Neural crest cell (in vitro differentiated cells): ENCODE measurements at regions not wholly inside any gene's neighbourhood (a gene's known extent, or its start where the extent isn't known, plus 50 kb on each side); places are given as distances from the start of the nearest gene placed in this dataset.
"Not testable (repeated sequence)": the region's sequence is repeated elsewhere in the genome, so short reads cannot be mapped to it uniquely, and the experiment has no call there.

Experiments
- DNase-seq: peaks from one replicate; pipeline ENCODE4 v3.0.0; 2021; ENCODE audit warnings: low read depth, mixed read lengths, low spot score
- H3K27ac Mint-ChIP-seq: one replicate; pipeline ENCODE4 v1.8.0; 2021; ENCODE audit warnings: mild to moderate bottlenecking, mixed read lengths; ENCODE audit not compliant: unreplicated experiment
- H3K27me3 Mint-ChIP-seq: 2 replicates; pipeline ENCODE4 v1.8.0; 2021; ENCODE audit warnings: low read depth, mild to moderate bottlenecking, mixed read lengths
- H3K36me3 Mint-ChIP-seq: 2 replicates; pipeline ENCODE4 v1.8.0; 2021; ENCODE audit warnings: low read depth, mild to moderate bottlenecking, mixed read lengths
- H3K4me1 Mint-ChIP-seq: 2 replicates; pipeline ENCODE4 v1.8.0; 2021; ENCODE audit warnings: mixed read lengths
- H3K4me3 Mint-ChIP-seq: one replicate; pipeline ENCODE4 v1.8.0; 2021; ENCODE audit warnings: mild to moderate bottlenecking, mixed read lengths
- H3K9me3 Mint-ChIP-seq: 2 replicates; pipeline ENCODE4 v1.8.0; 2021; ENCODE audit warnings: mixed read lengths
- TF ChIP-seq, protein P1 (sequence below): fragments of 200-600 bp; sonication (generic); conservative IDR thresholded peaks from 2 replicates; pipeline ENCODE4 v1.5.0; 2021; ENCODE audit warnings: antibody characterized with exemption, mild to moderate bottlenecking

DNA sequence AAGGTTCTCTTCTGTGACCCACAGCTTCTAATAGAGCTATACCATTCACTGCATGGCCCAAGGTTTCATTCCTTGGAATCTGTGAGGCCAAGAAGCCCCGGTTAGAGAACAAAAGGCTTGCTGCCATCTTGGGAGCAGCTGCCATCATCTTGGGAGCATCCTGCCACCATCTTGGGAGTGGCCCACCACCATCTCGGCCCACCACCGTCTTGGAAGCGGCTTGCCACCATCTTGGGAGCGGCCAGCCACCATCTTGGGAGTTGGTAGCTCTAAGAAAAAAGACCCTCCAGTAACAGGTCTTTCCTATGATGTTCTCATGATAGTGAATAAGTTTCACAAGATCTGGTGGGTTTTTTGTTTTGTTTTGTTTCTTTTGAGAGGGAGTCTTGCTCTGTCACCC lies 703.9 kb upstream of the ANO3 start:
- TF ChIP-seq, protein P1, sequence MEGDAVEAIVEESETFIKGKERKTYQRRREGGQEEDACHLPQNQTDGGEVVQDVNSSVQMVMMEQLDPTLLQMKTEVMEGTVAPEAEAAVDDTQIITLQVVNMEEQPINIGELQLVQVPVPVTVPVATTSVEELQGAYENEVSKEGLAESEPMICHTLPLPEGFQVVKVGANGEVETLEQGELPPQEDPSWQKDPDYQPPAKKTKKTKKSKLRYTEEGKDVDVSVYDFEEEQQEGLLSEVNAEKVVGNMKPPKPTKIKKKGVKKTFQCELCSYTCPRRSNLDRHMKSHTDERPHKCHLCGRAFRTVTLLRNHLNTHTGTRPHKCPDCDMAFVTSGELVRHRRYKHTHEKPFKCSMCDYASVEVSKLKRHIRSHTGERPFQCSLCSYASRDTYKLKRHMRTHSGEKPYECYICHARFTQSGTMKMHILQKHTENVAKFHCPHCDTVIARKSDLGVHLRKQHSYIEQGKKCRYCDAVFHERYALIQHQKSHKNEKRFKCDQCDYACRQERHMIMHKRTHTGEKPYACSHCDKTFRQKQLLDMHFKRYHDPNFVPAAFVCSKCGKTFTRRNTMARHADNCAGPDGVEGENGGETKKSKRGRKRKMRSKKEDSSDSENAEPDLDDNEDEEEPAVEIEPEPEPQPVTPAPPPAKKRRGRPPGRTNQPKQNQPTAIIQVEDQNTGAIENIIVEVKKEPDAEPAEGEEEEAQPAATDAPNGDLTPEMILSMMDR = no peak
- Mint-ChIP-seq H3K36me3 (no peaks in the 10 kb centered on the region), H3K4me1 (no peaks in the 10 kb centered on the region), H3K27ac (no peak overlapping the region), H3K4me3 (no peak overlapping the region), H3K27me3 (no peaks in the 10 kb centered on the region), H3K9me3 (no peaks in the 10 kb centered on the region)
- DNase-seq = no peak

DNA sequence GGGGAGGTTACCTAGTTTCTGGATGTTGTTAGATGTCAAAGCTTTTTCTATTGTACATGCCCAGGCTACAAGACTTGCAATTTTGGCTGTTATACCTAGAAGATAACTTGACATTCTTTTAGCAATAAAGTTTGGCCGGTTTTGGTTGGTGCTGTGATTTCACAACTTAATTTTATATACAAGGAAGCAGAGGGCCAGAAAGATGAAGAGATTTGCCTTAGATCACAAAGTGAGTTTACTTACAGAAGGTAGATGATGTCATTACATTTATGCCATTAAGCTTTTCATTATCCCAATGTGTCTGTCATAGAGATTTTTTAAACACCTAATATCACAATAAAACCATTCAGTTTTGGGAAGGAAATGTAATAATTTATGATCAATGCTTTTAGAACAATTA lies 698.7 kb upstream of the ANO3 start:
- no peak overlapping the region for H3K4me3 Mint-ChIP-seq
- no peaks in the 10 kb centered on the region for H3K4me1 Mint-ChIP-seq
- no peaks in the 10 kb centered on the region for H3K9me3 Mint-ChIP-seq
- H3K27me3 Mint-ChIP-seq = no peaks in the 10 kb centered on the region
- no peak overlapping the region for H3K27ac Mint-ChIP-seq
- no peak for DNase-seq
- H3K36me3 Mint-ChIP-seq = no peaks in the 10 kb centered on the region
- TF ChIP-seq, protein P1 = no peak

DNA sequence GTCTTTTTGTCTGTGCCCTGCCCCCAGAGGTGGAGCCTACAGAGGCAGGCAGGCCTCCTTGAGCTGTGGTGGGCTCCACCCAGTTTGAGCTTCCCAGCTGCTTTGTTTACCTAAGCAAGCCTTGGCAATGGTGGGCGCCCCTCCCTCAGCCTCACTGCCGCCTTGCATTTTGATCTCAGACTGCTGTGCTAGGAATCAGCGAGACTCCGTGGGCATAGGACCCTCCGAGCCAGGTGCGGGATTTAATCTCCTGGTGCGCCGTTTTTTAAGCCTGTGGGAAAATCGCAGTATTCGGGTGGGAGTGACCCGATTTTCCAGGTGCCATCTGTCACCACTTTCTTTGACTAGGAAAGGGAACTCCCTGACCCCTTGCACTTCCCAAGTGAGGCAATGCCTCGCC lies 682.7 kb upstream of the ANO3 start:
- not testable (repeated sequence) for H3K4me3 Mint-ChIP-seq, DNase-seq, H3K27me3 Mint-ChIP-seq, H3K9me3 Mint-ChIP-seq, H3K4me1 Mint-ChIP-seq, H3K27ac Mint-ChIP-seq, H3K36me3 Mint-ChIP-seq

DNA sequence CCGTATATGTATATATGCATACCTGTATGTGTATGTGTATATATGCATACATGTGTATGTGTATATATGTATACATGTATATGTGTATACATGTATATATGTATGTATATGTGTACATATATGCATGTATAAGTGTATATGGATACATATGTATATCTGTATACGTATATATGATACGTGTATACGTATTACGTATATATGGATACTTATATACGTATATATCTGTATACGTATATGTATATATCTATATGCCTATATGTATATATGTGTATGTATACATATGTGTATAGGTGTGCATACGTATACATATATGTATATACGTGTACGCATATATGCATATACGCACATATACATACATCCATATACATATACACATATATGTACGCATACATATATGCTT lies 681.6 kb upstream of the ANO3 start:
- no peaks in the 10 kb centered on the region for H3K27me3 Mint-ChIP-seq
- TF ChIP-seq, protein P1 = no peak
- H3K4me1 Mint-ChIP-seq = no peaks in the 10 kb centered on the region
- peaks cover 2% of the 10 kb centered on the region for H3K36me3 Mint-ChIP-seq
- DNase-seq = no peak
- no peak overlapping the region for H3K4me3 Mint-ChIP-seq
- H3K27ac Mint-ChIP-seq = no peak overlapping the region
- H3K9me3 Mint-ChIP-seq = peaks cover 3% of the 10 kb centered on the region

DNA sequence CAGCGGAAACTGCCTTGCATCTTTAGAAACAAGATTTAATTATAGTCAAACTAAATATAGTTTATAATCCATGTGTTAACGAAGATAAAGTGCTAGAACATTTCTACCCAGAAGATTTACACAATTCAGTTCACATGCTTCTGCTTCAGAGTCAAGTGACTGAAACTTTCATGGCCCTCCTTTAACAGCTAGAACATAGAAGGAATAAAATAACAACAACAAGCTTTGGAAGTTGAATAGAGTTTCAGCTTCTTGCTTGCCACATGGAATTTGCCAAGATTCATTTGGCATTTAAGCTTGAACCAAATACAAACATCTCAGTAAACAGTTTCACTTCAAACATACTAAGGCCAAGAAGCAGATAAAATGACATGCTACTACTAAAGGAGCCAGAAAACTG lies 676.3 kb upstream of the ANO3 start:
- TF ChIP-seq, protein P1 = no peak
- no peaks in the 10 kb centered on the region for H3K4me1 Mint-ChIP-seq

DNA sequence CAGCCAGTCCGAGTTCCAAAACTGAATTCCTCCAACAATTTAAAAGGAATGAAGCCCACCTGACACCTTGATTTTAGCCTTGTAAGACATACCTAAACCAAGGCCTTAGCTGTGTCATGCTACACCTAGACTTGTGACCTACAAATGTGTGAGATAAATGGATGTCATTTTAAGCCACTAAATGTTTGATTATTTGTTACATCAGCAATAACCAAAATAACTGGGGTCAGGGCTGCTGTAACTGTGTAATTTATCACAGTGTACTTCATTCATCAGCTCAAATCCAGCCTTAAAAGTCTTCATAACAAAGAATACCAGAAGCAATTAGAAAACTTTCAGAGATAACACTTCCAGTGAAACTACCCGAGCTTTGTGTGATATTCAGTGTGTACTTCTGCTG lies 673.0 kb upstream of the ANO3 start:
- no peak overlapping the region for H3K4me3 Mint-ChIP-seq
- H3K27ac Mint-ChIP-seq = no peak overlapping the region
- H3K27me3 Mint-ChIP-seq = no peaks in the 10 kb centered on the region
- no peaks in the 10 kb centered on the region for H3K9me3 Mint-ChIP-seq
- no peaks in the 10 kb centered on the region for H3K36me3 Mint-ChIP-seq
- DNase-seq = no peak
- no peaks in the 10 kb centered on the region for H3K4me1 Mint-ChIP-seq
- TF ChIP-seq, protein P1 = no peak

More for the DNA sequence above, 676.3 kb upstream of the ANO3 start:
- Mint-ChIP-seq H3K9me3 (no peaks in the 10 kb centered on the region), H3K27me3 (no peaks in the 10 kb centered on the region), H3K36me3 (no peaks in the 10 kb centered on the region), H3K4me3 (no peak overlapping the region), H3K27ac (no peak overlapping the region)
- no peak for DNase-seq
